ENCODE measurements at regions not wholly inside any gene's neighbourhood (a gene's known extent, or its start where the extent isn't known, plus 50 kb on each side); places are given as distances from the start of the nearest gene placed in this dataset.
"Not testable (repeated sequence)": the region's sequence is repeated elsewhere in the genome, so short reads cannot be mapped to it uniquely, and the experiment has no call there.

GRCh38 chr5:62242000-62242399 is 64.0 kb upstream of the KIF2A start:
- not testable (repeated sequence) for DNase-seq

- not testable (repeated sequence) for DNase-seq
These were observed 63.0 kb upstream of the KIF2A start for GRCh38 chr5:62243046-62243445.

- DNase-seq, result not testable (repeated sequence)
These were observed 57.8 kb upstream of the KIF2A start for GRCh38 chr5:62248192-62248591.

GRCh38 chr5:62250085-62250484 is 55.9 kb upstream of the KIF2A start:
- not testable (repeated sequence) for DNase-seq

GRCh38 chr5:62250919-62251318 is 55.1 kb upstream of the KIF2A start:
- not testable (repeated sequence) for DNase-seq

- DNase-seq, result not testable (repeated sequence)
These were observed 53.5 kb upstream of the KIF2A start for GRCh38 chr5:62252519-62252918.

- not testable (repeated sequence) for DNase-seq
These were observed 50.5 kb upstream of the KIF2A start for GRCh38 chr5:62255551-62255950.

GRCh38 chr5:62256161-62257019 is 49.6 kb upstream of the KIF2A start:
- DNase-seq, result no peak

Measured in stimulated activated CD4-positive, alpha-beta T cell treated with anti-CD3 and anti-CD28 coated beads, Interleukin-4, amount 100 ng/mL, for 24 hours (primary cell).